Activated CD4-positive, alpha-beta T cell treated with anti-CD3 and anti-CD28 coated beads for 48 hours (primary cell): ENCODE measurements at regions not wholly inside any gene's neighbourhood (a gene's known extent, or its start where the extent isn't known, plus 50 kb on each side); places are given as distances from the start of the nearest gene placed in this dataset.
A peak's percentile ranks its signal among the peaks of the same experiment; 100 is the strongest.
"Not testable (repeated sequence)": the region's sequence is repeated elsewhere in the genome, so short reads cannot be mapped to it uniquely, and the experiment has no call there.

ENCODE experiments used
- DNase-seq: peaks from one replicate; pipeline ENCODE4 v3.0.0-alpha.2; 2020

DNA sequence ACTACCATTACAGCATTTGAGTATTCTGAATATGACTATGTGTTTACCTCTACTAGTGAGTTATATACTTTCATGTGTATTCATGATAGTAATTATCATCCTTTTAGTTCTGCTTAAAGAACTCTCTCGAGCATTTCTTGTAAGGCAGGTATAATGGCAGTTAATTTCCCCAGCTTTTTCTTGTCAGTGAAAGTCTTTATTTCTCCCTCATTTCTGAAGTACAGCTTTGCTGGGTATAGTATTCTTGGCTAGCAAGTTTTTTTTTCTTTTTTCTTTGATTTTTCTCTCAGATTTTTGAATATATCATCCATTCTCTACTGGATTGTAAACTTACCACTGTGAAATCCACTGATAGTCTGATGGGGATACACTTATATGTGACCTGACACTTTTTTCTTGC lies 165.9 kb upstream of the ARHGAP5 start:
- no peak for DNase-seq

DNA sequence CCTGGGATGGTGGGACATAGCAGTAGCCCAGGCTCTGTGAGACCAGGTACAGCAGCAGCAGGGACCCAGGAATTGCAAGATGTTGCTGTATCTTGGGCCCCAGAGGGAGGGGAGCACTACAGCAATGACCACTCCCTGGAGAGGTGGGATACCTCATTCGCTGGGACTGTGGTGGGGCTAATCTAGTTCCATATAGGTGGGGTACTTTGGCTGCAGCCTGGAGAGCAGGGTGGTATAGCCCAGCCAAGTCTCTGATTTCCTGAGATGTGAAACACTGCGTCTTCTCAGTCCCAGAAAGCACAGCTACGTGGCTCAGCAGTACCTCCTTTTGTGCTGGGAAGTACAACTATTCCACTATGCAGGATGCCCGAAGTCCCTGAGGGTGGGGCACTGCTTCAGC lies 163.7 kb upstream of the ARHGAP5 start:
- no peak for DNase-seq

DNA sequence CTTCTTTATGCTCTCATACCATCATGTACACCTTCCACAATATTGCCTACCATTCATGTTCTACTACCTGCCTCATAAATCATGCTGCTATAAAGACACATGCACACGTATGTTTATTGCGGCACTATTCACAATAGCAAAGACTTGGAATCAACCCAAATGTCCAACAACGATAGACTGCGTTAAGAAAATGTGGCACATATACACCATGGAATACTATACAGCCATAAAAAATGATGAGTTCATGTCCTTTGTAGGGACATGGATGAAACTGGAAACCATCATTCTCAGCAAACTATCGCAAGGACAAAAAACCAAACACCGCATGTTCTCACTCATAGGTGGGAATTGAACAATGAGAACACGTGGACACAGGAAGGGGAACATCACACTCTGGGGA lies 158.8 kb upstream of the ARHGAP5 start:
- DNase-seq = not testable (repeated sequence)

DNA sequence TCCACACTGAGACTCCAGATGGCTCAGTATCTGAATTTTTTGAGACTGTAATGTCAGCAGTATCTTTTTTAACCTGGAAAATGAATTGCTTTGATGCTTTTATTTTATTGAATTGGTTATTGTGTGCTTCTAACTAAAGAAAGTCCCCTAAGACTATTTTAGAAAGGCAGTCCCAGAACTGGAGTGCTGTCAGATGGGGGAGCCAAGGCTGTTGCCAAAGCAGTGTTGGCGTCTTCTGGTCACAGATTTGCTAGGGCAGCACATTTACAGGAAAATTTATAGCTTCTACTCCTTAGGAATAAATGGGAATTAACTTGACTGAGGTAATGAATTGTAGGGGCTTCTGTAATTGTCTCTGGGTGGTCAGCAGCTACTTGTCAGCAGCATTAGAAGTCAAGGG lies 157.1 kb upstream of the ARHGAP5 start:
- DNase-seq = no peak

DNA sequence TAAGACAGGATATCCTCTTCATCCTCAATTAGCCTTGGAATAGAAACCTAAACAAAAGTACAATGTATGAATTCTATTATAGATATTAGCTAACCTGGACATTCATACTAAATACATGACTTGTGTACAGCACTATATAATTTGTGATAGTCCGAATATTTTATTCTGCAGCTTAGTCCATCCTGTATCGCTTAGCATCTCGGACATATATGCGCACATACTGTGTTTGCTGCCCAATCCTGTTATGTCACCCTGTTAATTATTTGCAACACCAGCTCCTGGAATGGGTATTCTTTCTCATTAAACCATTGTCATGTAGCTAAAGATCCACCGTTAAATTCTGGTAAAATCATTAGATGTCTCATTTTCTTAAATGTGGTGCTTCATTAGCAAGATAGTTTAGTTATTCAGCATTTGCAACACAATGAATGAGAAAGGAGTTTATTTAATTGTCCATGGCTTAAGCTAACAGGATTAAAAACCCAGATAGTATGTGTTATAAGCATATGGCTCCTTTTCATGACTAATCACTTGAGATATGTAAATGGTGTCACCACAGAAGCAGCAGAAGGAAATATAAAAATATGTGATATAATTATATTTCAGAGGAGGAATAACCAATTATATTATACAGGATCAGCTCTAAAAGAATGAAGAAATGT lies 156.0 kb upstream of the ARHGAP5 start:
- DNase-seq = no peak

DNA sequence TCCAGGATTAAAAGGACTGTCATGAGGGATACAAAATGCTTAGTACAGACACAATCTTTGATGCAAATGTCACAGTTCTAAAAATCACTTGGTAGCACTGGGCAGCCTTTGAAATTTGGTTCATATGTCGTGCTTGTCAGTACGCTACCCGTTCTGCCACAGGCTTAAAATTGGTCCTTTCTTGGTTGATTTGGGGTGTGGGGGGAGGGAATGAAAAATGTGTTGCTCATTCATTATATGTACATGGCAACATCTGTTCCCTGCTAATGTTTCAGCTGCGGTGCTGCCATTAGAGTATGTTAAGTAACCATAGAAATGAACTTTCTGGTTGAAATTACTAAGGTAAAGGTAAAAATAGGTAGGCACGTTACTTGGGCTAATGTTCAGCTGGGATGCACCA lies 155.4 kb upstream of the ARHGAP5 start:
- DNase-seq = no peak

DNA sequence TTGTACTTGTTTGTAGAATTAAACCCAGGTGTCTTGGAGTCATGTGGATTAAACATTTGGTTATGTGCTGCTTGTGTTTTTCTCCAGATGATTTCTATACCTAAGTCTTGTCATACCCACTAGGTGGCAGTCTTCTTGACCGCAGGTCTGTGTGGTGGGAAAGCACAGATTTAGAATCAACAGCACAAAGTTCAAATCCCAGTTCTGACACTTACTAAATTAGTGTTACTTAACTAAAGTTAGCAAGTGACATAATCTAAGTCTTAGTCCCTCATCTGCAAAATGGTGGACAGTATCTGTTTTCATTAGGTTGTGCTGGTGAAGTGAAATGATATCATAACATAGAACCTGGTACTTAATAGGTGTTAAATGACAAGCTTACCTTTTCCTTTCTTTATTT lies 151.0 kb upstream of the ARHGAP5 start:
- no peak for DNase-seq

DNA sequence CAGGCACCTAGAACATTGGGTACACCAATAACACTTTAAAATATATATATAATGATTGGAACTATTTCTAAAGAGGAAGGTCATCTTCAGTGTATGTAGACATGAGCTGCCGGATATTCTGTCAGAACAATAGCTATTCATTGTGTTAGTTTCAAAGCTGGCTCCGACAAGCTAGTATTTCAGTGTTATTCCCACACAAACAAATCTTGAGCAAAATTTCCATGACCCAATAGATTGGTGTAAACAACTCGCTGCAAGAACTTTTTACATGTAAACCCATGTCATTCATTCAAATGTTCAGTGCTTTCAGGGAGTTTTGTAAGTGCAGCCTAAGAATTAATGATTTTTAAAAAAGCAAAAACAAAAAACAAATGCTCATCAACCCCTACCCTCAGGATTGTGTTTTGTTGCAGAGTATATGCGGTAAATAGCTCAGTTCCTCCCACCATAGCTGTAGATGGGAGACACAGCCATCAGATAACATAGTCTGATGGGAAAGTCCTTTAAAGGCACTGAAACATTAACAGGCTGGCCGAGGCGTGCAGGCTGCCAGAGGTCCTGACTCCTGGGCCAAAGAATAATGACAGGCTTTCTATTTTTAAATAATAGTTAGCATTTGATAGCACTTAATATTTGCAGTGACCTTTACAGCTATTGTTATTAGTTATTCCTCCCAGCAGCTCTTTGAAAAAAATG lies 150.3 kb upstream of the ARHGAP5 start:
- DNase-seq = no peak

DNA sequence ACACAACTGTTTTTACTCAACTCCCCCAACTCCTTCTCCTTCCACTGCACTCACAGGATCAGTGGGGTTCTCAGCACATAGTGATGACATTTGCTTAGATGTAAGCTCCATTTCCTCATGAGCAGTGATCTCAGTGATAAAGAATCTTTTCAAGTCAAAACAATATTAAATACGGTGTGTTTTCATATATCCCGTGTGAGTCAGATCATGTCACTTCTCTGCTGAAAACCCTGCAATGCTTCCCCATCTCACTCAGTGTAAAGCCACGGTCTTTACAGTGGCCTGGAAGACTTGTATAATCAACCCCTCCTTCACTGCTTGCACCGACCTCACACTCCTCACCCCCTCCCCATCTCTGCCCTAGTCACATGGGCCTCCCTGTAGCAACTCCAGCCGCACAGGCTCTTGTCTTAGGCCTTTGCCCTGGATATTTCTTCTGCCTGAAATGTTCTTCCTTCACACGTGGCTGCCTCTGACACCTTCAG lies 149.7 kb upstream of the ARHGAP5 start:
- peak; percentile 32 for DNase-seq

DNA sequence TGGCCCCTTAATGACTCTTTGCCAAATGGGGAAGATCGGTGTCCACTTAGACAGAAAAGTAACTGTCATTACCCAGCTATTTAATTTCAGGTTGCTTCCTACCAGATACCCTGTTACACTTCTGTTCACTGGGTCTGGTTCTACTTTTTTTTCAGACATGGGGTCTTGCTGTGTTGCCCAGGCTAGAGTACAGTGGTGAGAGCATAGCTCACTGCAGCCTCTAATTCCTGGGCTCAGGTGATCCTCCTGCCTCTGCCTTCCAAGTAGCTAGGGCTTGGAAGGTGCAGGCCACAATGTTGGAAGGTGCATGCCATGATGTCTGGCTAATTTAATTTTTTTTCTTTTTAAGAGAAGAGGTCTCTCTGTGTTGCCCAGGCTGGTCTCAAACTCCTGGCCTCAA lies 147.0 kb upstream of the ARHGAP5 start:
- no peak for DNase-seq

DNA sequence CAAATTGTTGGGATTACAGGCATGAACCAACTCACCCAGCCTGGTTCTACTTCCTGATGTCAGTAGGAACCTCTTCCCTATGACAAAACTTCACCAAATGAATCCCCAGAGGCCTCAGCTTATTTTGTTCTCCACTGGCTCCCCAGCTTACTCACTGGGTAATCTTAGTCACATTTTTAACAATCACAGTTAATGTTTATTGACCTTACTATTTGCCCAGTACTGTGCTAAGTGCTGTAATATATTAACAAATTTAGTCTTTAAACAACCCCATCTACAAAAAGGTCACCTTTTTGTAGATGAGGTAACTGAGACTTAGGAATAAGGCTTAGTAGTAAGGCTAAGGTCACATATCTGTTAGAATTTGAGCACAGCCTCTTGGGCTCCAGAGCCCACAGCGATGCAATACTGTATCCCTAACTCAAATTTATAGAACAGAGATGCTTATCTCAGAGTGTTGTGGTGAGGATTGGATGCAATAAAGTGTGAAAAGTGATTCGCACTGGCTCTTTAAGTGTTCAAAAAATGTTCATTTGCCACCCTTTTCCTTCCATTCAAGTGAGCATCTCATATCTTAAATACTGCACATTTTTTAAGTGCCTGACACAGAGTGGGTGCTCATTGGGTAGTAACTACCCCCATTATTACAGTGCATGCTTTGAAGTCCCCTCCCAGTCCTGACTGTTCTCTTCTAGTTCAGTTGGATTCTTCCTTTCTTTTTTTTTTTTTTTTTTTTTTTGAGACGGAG lies 146.4 kb upstream of the ARHGAP5 start:
- DNase-seq = peak; percentile 5

DNA sequence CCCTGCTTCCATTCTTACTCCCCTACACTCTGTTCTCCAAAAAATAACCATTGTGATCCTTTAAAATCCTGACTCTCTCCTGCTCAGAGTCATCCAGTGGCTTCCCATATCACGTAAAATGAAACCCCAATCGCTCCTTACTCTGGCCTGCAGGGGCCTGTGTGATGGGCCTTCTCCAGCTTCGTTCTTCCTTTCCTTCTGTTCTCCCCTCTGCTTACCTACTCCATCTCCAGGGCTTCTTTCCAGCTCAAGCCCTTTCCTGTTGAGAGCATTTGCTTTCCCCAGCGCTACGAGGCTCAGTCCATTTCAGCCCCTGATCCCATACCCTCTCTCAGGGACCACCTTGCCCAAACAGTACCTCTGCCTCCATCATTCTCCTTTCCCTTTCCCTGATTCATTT lies 144.4 kb upstream of the ARHGAP5 start:
- DNase-seq = no peak

DNA sequence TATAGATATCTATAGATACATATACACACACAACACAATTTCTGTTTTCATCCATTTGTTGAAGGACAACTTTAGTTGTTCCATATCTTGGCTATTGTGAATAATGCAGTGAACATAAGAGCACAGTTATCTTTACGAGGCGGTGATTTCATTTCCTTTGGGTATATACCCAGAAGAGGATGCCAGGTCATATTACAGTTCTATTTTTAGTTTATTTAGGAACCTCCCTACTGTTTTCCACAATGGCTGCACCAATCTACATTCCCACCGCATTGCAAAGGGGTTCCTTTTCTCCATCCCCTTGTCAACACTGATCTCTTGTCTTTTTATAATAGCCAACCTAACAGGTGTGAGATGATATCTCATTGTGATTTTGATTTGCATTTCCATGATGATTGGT lies 143.4 kb upstream of the ARHGAP5 start:
- DNase-seq = no peak

DNA sequence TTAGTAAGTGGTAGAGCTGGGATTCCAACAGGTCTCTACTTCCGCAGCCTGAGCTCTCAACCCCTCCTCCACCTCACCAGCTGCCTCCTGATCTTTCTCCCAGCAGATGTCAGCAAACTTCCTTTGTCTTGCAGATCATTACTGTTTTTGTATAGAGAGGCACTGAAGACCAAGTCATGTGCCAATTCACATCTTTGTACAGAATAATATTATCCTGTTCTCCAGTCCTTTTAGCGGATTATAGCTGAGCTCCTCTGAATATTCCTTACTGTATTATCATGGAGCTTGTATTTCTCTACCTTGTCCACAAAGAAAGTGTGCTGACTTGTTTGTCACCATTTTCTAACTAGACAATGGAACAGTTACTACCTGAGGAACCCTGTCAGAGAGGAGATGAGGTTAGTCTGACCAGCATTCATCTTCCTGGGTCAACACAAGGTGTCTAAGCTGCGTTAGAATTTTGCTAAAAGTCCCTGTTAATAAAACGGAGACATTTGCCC lies 142.3 kb upstream of the ARHGAP5 start:
- DNase-seq = no peak

DNA sequence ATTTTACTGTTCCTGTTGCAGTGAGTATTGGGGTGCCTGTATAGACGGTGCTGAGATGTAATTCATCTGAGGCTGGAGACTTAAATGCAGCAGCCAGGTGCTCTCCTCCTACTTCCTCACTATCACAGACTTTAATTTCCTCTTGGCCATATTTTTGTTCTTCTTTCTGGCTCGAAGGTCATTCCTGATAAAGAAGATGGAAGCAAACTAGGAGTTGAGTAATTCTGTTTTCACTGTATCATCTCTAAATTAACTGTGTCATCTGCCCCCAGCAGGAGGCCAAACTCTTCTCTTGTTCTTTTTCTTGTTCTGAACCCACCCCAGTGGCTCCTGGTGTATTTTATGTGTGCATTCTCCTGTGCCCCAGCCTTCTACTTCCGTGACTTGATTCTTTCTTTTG lies 141.7 kb upstream of the ARHGAP5 start:
- no peak for DNase-seq

DNA sequence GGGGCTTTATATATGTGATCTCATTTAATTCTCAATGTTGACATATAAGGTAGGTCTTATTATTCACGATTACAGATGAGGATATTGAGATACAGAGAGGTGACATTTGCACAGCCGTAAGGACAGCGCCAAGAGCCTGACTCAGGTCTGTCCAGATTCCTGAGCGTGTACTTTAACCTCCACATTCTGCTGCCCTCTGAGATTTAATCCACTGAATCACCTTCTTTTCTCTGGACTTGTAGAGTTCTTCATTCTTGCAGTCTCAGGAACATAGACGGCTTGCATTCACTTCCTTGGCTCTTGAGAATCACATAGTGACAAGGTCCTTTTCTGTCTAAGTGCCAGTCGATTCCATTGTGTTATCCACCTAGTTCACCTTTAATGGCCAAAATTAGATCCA lies 141.0 kb upstream of the ARHGAP5 start:
- no peak for DNase-seq

DNA sequence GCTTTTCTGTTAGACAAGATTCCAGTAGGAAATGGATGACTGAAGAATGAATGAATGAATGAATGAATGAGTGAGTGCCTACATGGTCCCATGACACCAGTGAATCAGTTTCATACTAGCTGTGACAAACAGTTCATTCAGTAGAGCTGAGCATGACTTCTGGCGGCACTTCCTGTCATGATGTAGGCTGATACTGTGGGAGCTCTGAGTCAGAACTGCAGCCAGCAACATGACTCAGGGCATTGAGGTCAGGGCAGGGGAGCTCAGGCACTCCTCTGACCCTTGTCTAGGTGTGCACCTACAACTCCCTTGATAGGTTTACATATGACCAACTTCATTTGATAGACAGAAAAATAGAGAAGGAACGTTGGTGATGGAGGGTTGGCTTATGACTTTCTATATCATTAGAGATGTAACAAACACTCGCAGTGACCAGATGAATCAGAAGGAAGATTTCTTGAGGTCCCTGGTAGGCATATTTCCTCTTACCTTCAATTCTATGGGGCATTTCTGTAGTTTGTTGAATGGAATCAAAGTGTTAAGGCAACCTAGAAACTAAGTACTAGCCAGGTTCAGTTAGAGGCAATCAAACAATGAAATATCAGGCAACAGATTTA lies 139.3 kb upstream of the ARHGAP5 start:
- DNase-seq = peak; percentile 83

DNA sequence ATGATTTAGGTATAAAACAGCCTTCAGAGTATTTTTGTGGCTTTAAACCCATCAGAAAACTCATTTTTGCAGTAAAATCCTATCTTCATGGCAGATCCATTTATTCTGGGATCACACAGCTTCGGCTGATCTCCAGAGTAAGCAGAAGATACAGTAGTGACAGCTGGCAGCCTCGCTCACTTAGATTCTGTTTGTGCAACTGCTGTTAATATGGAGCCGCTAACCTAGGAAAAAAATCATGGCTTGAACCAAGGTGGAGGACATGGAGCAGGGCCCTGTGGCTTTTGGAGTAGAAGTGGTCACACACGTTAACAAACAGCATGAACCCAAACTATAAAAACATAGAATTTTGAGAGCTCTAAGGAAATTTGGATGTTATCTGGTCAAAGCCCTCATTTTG lies 137.2 kb upstream of the ARHGAP5 start:
- DNase-seq = no peak

DNA sequence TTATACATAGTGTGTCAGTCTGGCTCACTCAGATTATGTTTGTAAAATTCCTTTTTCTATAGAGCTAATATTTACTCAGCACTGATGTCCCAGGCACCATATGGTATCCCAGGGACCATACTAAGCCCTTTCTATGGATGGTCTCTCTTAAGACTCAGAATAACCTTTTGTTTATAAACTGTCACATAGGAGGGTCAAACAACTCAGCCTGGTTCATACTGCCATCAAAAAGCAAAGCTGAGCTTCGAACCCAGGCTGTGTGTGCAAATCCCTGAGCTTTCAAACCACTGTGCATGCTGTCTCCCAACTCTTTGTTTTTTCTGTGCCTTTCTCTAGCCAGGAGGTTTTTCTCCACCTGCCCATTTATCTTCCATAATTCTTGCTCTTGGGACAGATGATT lies 135.6 kb upstream of the ARHGAP5 start:
- DNase-seq = no peak

DNA sequence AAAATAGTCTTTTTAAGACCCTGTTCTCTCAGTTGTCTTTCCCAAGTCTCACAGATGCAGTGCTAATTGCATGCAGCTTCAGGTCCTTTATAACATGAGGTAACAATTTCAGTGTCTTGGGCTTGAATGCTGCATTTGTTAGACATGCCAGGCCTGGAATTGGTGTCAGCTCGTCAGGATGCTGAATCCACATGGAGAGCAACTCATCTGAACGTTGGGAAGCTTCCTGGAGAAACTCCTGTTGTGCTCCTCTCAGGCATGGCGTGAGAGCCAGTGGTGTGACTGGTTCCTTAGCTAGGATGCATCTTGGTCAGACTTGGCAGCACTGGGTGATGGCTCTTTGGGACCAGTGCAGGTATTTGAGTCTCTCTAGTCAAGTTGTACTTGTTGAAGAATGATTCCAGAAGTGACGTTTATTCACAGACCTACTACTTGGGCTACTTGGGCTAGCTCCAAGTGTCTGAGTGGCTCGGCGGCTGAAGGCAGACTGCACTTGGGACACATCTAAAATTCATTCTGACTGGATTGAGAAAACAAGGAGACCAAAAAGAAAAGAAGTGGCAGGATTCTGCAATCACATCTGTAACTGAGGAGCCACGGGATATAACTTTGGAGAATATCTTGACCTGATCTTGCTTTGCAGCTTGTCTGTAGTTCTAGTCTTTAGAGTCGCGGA lies 134.8 kb upstream of the ARHGAP5 start:
- DNase-seq = no peak

DNA sequence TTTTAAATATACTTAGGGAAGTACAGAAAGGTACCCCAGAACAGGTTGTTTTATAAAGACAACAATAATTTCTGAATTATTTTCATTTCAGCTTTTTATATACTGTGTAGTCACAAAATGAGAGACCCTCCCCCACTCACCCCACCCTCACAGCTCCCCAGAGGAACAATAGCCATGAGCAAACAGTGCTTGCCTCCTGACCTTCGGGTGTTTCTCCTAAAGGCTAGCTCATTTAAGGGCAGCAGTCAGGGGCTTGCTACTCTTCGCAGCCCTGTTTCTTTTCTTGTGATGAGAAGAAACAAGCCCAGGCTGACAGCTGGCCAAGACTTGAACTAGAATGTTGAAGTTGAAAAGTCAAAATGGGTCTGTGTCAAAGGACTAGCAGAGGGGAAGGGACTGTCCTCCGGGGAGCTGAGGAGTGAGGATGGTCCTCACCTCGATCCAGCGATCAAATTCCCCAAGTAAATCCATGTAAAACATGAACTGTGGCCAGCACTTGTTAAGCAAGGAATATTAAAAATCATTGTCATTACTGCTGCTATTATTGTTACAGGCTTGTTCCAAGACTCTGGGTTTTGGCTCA lies 133.8 kb upstream of the ARHGAP5 start:
- DNase-seq = no peak

DNA sequence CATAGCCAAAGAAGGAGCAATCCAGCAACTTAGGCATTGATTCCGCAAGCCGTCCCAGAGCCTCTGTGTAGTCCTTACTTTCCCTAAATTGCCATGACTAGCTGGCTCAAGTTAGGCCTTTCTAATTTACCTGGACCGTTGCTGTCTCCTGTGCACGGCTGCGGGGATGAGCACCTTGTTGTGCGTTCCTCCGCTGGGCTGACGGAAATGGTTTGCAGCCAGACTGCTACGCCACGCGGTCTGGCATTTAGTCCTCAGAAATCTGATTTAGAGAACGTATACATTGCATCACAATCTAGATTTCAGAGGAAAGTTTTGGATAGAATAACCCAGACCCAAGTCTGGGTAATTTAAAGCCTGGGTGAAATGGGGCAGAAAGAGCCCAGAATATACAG lies 133.2 kb upstream of the ARHGAP5 start:
- no peak for DNase-seq
